Suprapubic skin (tissue), 3 donors: ENCODE measurements at regions not wholly inside any gene's neighbourhood (a gene's known extent, or its start where the extent isn't known, plus 50 kb on each side); places are given as distances from the start of the nearest gene placed in this dataset.

Experiments
- POLR2AphosphoS5 ChIP-seq, 3 donors: sonication (generic); formaldehyde crosslinking; IDR thresholded peaks; one replicate each; pipeline ENCODE4 v1.6.1; 2017; ENCODE audit warnings: antibody characterized with exemption in 3 of 3
- TF ChIP-seq, protein P1 (sequence below), 2 donors: fragments of 200-600 bp in 1 of 2; fragments of 450-650 bp in 1 of 2; sonication (generic) in 1 of 2; IDR thresholded peaks; one replicate each; pipeline ENCODE4 v1.5.1; 2016 to 2019; ENCODE audit warnings: antibody characterized with exemption in 2 of 2, mild to moderate bottlenecking in 1 of 2, moderate library complexity in 1 of 2

DNA sequence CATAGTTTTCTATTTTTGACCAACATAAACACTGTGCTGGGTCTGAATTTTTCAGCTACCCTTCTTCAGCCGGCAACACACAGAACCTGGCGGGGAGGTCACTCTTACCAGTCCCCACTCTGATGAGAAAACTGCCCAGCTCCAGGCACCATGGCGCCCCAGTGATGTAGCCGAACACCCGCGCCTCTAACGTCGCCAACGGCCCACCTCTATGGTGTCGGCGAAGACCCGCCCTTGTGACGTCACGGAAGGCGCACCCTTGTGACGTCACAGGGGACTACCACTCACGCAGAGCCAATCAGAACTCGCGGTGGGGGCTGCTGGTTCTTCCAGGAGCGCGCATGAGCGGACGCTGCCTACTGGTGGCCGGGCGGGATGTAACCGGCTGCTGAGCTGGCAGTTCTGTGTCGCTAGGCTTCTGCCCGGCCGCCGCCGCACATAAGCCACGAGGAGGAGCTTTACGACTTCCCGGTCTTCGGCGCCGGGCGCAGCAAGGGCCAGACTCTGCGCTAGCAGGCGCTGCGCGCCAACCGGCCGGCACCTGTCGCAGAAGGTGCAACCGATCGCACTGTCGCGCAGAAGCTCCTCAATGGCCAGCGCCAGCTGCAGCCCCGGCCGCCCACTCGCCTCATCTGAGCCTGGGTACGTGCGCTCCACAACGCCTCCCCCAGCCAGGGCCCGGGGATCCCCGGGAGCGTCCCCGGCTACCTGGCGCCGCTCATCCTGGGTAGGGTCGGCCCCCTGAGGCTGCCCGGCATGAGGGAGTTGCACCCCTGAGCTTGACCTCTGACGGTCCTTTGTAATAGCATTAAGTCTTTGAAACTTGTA is 92.2 kb upstream of the OR4F16 start:
- TF ChIP-seq, protein P1, sequence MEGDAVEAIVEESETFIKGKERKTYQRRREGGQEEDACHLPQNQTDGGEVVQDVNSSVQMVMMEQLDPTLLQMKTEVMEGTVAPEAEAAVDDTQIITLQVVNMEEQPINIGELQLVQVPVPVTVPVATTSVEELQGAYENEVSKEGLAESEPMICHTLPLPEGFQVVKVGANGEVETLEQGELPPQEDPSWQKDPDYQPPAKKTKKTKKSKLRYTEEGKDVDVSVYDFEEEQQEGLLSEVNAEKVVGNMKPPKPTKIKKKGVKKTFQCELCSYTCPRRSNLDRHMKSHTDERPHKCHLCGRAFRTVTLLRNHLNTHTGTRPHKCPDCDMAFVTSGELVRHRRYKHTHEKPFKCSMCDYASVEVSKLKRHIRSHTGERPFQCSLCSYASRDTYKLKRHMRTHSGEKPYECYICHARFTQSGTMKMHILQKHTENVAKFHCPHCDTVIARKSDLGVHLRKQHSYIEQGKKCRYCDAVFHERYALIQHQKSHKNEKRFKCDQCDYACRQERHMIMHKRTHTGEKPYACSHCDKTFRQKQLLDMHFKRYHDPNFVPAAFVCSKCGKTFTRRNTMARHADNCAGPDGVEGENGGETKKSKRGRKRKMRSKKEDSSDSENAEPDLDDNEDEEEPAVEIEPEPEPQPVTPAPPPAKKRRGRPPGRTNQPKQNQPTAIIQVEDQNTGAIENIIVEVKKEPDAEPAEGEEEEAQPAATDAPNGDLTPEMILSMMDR (IDR thresholded peaks at IDR 0.05) = peak in 1 of 2 donors; percentile 39
- TF ChIP-seq POLR2AphosphoS5 (IDR thresholded peaks at IDR 0.05) = peak; percentile 76 to 96 (median 83)
